IMR-90 (cell line): ENCODE measurements at regions not wholly inside any gene's neighbourhood (a gene's known extent, or its start where the extent isn't known, plus 50 kb on each side); places are given as distances from the start of the nearest gene placed in this dataset.

ENCODE experiments used
- ATAC-seq: fragments of 200-7000 bp; cut with Tn5 transposase; 2 replicates; pipeline ENCODE4 v1.9.1; 2020; ENCODE audit warnings: low read depth, mild to moderate bottlenecking, moderate library complexity
- BruUV-seq: library from RNA; stranded (reverse); fragments of 400-500 nt; replicated peaks from 2 replicates; lab custom pipeline; 2021; lab: Mats Ljungman, UMichigan
- CTCF ChIA-PET: fragments of 300-600 bp; formaldehyde crosslinking; extraction: SDS; loops from one replicate; lab custom pipeline; 2021; ENCODE audit warnings: antibody characterized with exemption; lab: Yijun Ruan, JAX
- POLR2A ChIA-PET: fragments of 300-600 bp; sonication (Branson Sonifier 250); formaldehyde crosslinking; loops from one replicate; lab custom pipeline; 2022; ENCODE audit warnings: antibody characterized with exemption; ENCODE audit not compliant: unreplicated experiment; lab: Charles Lee
- DNase-seq: peaks from one replicate; pipeline ENCODE4 v3.0.0; 2013
- H2AFZ ChIP-seq: replicated peaks from 2 replicates; pipeline ENCODE3; 2013; ENCODE audit warnings: low read length, mild to moderate bottlenecking; ENCODE audit not compliant: poor library complexity
- H2AK5ac ChIP-seq: 2 replicates; pipeline ENCODE4 v1.6.1; 2013; ENCODE audit warnings: low read depth, low read length, inconsistent platforms
- H2AK9ac ChIP-seq: replicated peaks from 2 replicates; pipeline ENCODE3; 2013; ENCODE audit warnings: mild to moderate bottlenecking, low read depth, low read length, moderate library complexity; ENCODE audit not compliant: poor library complexity
- H2BK120ac ChIP-seq: 2 replicates; pipeline ENCODE4 v1.6.1; 2013; ENCODE audit warnings: low read depth, low read length, inconsistent platforms
- H2BK15ac ChIP-seq: 3 replicates; pipeline ENCODE4 v1.6.1; 2013; ENCODE audit warnings: low read depth, low read length, inconsistent platforms
- H2BK20ac ChIP-seq: 2 replicates; pipeline ENCODE4 v1.6.1; 2013; ENCODE audit warnings: low read depth, mild to moderate bottlenecking, inconsistent platforms, low read length, moderate library complexity
- H2BK5ac ChIP-seq: 2 replicates; pipeline ENCODE4 v1.6.1; 2013; ENCODE audit warnings: mild to moderate bottlenecking, low read depth, low read length, inconsistent platforms; ENCODE audit not compliant: poor library complexity, severe bottlenecking
- H3K14ac ChIP-seq: replicated peaks from 2 replicates; pipeline ENCODE4 v1.6.1; 2013; ENCODE audit warnings: low read depth, low read length, inconsistent platforms
- H3K18ac ChIP-seq: 2 replicates; pipeline ENCODE4 v1.6.1; 2013; ENCODE audit warnings: low read depth, low read length, control low read depth
- H3K23ac ChIP-seq: 2 replicates; pipeline ENCODE4 v1.6.1; 2013; ENCODE audit warnings: low read depth, low read length, inconsistent platforms
- H3K27ac ChIP-seq: 2 replicates; pipeline ENCODE4 v1.5.1; 2013; ENCODE audit warnings: mild to moderate bottlenecking, control low read depth, low read length; ENCODE audit not compliant: insufficient read depth
- H3K27me3 ChIP-seq: 2 replicates; pipeline ENCODE4 v1.6.1; 2013; ENCODE audit warnings: low read length; ENCODE audit not compliant: control insufficient read depth, insufficient read depth
- H3K36me3 ChIP-seq: 2 replicates; pipeline ENCODE4 v1.6.1; 2013; ENCODE audit warnings: low read length, mixed read lengths; ENCODE audit not compliant: control insufficient read depth, insufficient read depth
- H3K4ac ChIP-seq: 2 replicates; pipeline ENCODE4 v1.6.1; 2013; ENCODE audit warnings: low read depth, low read length, inconsistent platforms
- H3K4me1 ChIP-seq: 2 replicates; pipeline ENCODE4 v1.6.1; 2013; ENCODE audit warnings: low read length, mixed read lengths; ENCODE audit not compliant: control insufficient read depth, insufficient read depth
- H3K4me2 ChIP-seq: 2 replicates; pipeline ENCODE4 v1.6.1; 2013; ENCODE audit warnings: low read depth, mild to moderate bottlenecking, control low read depth, low read length, moderate library complexity
- H3K4me3 ChIP-seq: 2 replicates; pipeline ENCODE4 v1.5.1; 2013; ENCODE audit warnings: low read depth, mild to moderate bottlenecking, control low read depth, low read length, moderate library complexity; ENCODE audit not compliant: insufficient read depth
- H3K56ac ChIP-seq: 2 replicates; pipeline ENCODE4 v1.6.1; 2013; ENCODE audit warnings: low read length, inconsistent platforms; ENCODE audit not compliant: insufficient read depth; ENCODE audit errors: extremely low read depth
- H3K79me1 ChIP-seq, 2 experiments: 2 replicates each; pipeline ENCODE4 v1.6.1; 2013; ENCODE audit warnings: low read length in 2 of 2, inconsistent platforms in 1 of 2, low read depth in 1 of 2
- H3K9ac ChIP-seq: 2 replicates; pipeline ENCODE4 v1.6.1; 2013; ENCODE audit warnings: low read depth, low read length, control low read depth
- H3K9me1 ChIP-seq: 2 replicates; pipeline ENCODE4 v1.6.1; 2013; ENCODE audit warnings: low read length, inconsistent platforms; ENCODE audit not compliant: insufficient read depth
- H3K9me3 ChIP-seq: 2 replicates; pipeline ENCODE4 v1.6.1; 2013; ENCODE audit warnings: low read length; ENCODE audit not compliant: control insufficient read depth, insufficient read depth
- H4K20me1 ChIP-seq: 2 replicates; pipeline ENCODE4 v1.6.1; 2013; ENCODE audit warnings: low read length, inconsistent platforms; ENCODE audit not compliant: insufficient read depth
- H4K5ac ChIP-seq: 2 replicates; pipeline ENCODE4 v1.6.1; 2013; ENCODE audit warnings: mild to moderate bottlenecking, low read depth, low read length, control low read depth
- H4K8ac ChIP-seq, 2 experiments: 2 replicates each; pipeline ENCODE4 v1.6.1; 2013; ENCODE audit warnings: low read depth in 2 of 2, low read length in 2 of 2, control low read depth in 1 of 2, inconsistent platforms in 1 of 2
- H4K91ac ChIP-seq: 2 replicates; pipeline ENCODE4 v1.6.1; 2013; ENCODE audit warnings: low read depth, low read length, inconsistent platforms; ENCODE audit not compliant: insufficient read depth
- CTCF ChIP-seq: conservative IDR thresholded peaks from 2 replicates; pipeline ENCODE4 v1.5.1; 2012; ENCODE audit warnings: mild to moderate bottlenecking, low read depth, low read length, improper control_type of control experiment
- WGBS, 2 experiments: methylation state at CpG; one replicate each; pipeline versions ENCODE4 v1.1.5 to v1.1.7; 2013; ENCODE audit warnings: missing lambda C conversion rate in 2 of 2; ENCODE audit not compliant: insufficient read length in 1 of 2; ENCODE audit errors: extremely low coverage in 2 of 2; 5-methylcytosine and 5-hydroxymethylcytosine counted together
- dilution Hi-C: fragments of 300-500 bp; cut with HindIII; formaldehyde crosslinking; loops from one replicate; pipeline ENCODE4 v1.14.3; 2018; ENCODE audit warnings: low sequenced_read_pairs; ENCODE audit not compliant: unreplicated experiment
- in situ Hi-C: fragments of 300-500 bp; cut with MboI; formaldehyde crosslinking; loops from 3 replicates; pipeline ENCODE4 v1.14.3; 2019; ENCODE audit warnings: low sequenced_read_pairs, inconsistent platforms, mixed read lengths
- intact Hi-C: fragments of 100-400 bp; cut with micrococcal nuclease; formaldehyde crosslinking; loops from 2 replicates; pipeline ENCODE4 v1.10.0; 2022

- H2BK5ac ChIP-seq: no peak overlapping the region
- no peaks in the 10 kb centered on the region for H4K20me1 ChIP-seq
- no peak overlapping the region for H3K18ac ChIP-seq
- no peaks in the 10 kb centered on the region for H3K79me1 ChIP-seq
- H3K9ac ChIP-seq: no peak overlapping the region
- H2AFZ ChIP-seq: no peak overlapping the region
- H4K91ac ChIP-seq: no peak overlapping the region
- H3K23ac ChIP-seq: no peak overlapping the region
- WGBS, 2 experiments: no CpG with 5 or more reads among the region's 3 CpGs
- H3K36me3 ChIP-seq: no peaks in the 10 kb centered on the region
- ChIA-PET CTCF (no interaction called here), POLR2A (no interaction called here)
- no peak overlapping the region for H2AK9ac ChIP-seq
- intact Hi-C loops: no loop called here
- DNase-seq (no peak), ATAC-seq (no peak)
- H3K27ac ChIP-seq: no peak overlapping the region
- H3K4ac ChIP-seq: no peak overlapping the region
- no peaks in the 10 kb centered on the region for H3K9me1 ChIP-seq
- in situ Hi-C loops: no loop called here
- H3K4me3 ChIP-seq: no peak overlapping the region
- no peak overlapping the region for H3K14ac ChIP-seq
- H4K5ac ChIP-seq: no peak overlapping the region
- no peaks in the 10 kb centered on the region for H3K27me3 ChIP-seq
- H2BK15ac ChIP-seq: no peak overlapping the region
- H3K56ac ChIP-seq: no peak overlapping the region
- H2BK20ac ChIP-seq: no peak overlapping the region
- no peak overlapping the region for H4K8ac ChIP-seq
- H2AK5ac ChIP-seq: no peak overlapping the region
- H3K9me3 ChIP-seq: peaks cover 10% of the 10 kb centered on the region
- no peak overlapping the region for H2BK120ac ChIP-seq
- TF ChIP-seq CTCF: no peak
- dilution Hi-C loops: no loop called here
- no TSS peak for BruUV-seq
- H3K4me2 ChIP-seq: no peak overlapping the region
- no peaks in the 10 kb centered on the region for H3K4me1 ChIP-seq
These were observed 665.2 kb upstream of the CDH8 start for GRCh38 chr16:62701426-62701825.
